ENCODE measurements at regions not wholly inside any gene's neighbourhood (a gene's known extent, or its start where the extent isn't known, plus 50 kb on each side); places are given as distances from the start of the nearest gene placed in this dataset.

- no peak overlapping the region for H3K4me3 ChIP-seq (ENCODE audit: low read depth, low read length)
- in situ Hi-C loops (cut with HindIII; ENCODE audit: low sequenced_read_pairs), result no loop called here
- no peak for TF ChIP-seq CTCF (IDR thresholded peaks at IDR 0.05; ENCODE audit: low read depth, low read length, missing control alignments)
- DNase-seq (ENCODE audit: low read depth), result no peak
Observed at GRCh38 chr7:10120936-10121335, 852.7 kb upstream of the PHF14 start.

- no peak for TF ChIP-seq CTCF (IDR thresholded peaks at IDR 0.05; ENCODE audit: low read depth, low read length, missing control alignments)
- no peak overlapping the region for H3K4me3 ChIP-seq (ENCODE audit: low read depth, low read length)
- in situ Hi-C loops (cut with HindIII; ENCODE audit: low sequenced_read_pairs), result no loop called here
- DNase-seq (ENCODE audit: low read depth), result no peak
Observed at GRCh38 chr7:10121631-10122030, 852.0 kb upstream of the PHF14 start.

- no peak for DNase-seq (ENCODE audit: low read depth)
- in situ Hi-C loops (cut with HindIII; ENCODE audit: low sequenced_read_pairs), result no loop called here
- TF ChIP-seq CTCF (IDR thresholded peaks at IDR 0.05; ENCODE audit: low read depth, low read length, missing control alignments), result no peak
Observed at GRCh38 chr7:10122551-10123100, 851.0 kb upstream of the PHF14 start.

GRCh38 chr7:10128748-10129147, 844.9 kb upstream of the PHF14 start:
- TF ChIP-seq CTCF (IDR thresholded peaks at IDR 0.05; ENCODE audit: low read depth, low read length, missing control alignments), result peak; percentile 25
- in situ Hi-C loops (cut with HindIII; ENCODE audit: low sequenced_read_pairs), result no loop called here
- no peak for DNase-seq (ENCODE audit: low read depth)
- H3K4me3 ChIP-seq (ENCODE audit: low read depth, low read length), result no peak overlapping the region

More at GRCh38 chr7:10122551-10123100, 851.0 kb upstream of the PHF14 start:
- H3K4me3 ChIP-seq (ENCODE audit: low read depth, low read length), result no peak overlapping the region

GRCh38 chr7:10138087-10138854, 835.4 kb upstream of the PHF14 start:
- in situ Hi-C loops (cut with HindIII; ENCODE audit: low sequenced_read_pairs), result no loop called here
- DNase-seq (ENCODE audit: low read depth), result no peak
- TF ChIP-seq CTCF (IDR thresholded peaks at IDR 0.05; ENCODE audit: low read depth, low read length, missing control alignments), result no peak
- no peak overlapping the region for H3K4me3 ChIP-seq (ENCODE audit: low read depth, low read length)

GRCh38 chr7:10146271-10146670, 827.4 kb upstream of the PHF14 start:
- H3K4me3 ChIP-seq (ENCODE audit: low read depth, low read length), result no peak overlapping the region
- no peak for DNase-seq (ENCODE audit: low read depth)
- TF ChIP-seq CTCF (IDR thresholded peaks at IDR 0.05; ENCODE audit: low read depth, low read length, missing control alignments), result no peak
- in situ Hi-C loops (cut with HindIII; ENCODE audit: low sequenced_read_pairs), result no loop called here

Data from astrocyte of the cerebellum (primary cell).